Keratinocyte (primary cell): ENCODE measurements at regions not wholly inside any gene's neighbourhood (a gene's known extent, or its start where the extent isn't known, plus 50 kb on each side); places are given as distances from the start of the nearest gene placed in this dataset.

ENCODE experiments used
- DNase-seq: peaks from one replicate; pipeline ENCODE4 v3.0.0-alpha.2; 2011; ENCODE audit warnings: low read depth, missing footprints, low spot score
- FAIRE-seq: peaks from 2 replicates; lab custom pipeline; 2011; peaks lifted over from hg19 to GRCh38; lab: Jason Lieb, UNC
- H2AFZ ChIP-seq: 2 replicates; pipeline ENCODE4 v1.6.0; 2012; ENCODE audit warnings: low read length, control low read depth, inconsistent platforms; ENCODE audit not compliant: control insufficient read depth
- H3K27ac ChIP-seq: 2 replicates; pipeline ENCODE4 v1.5.1; 2011; ENCODE audit warnings: low read length; ENCODE audit not compliant: control insufficient read depth, insufficient read depth
- H3K27me3 ChIP-seq: 3 replicates; pipeline ENCODE4 v1.6.0; 2011; ENCODE audit warnings: low read length; ENCODE audit not compliant: control insufficient read depth, insufficient read depth; ENCODE audit errors: extremely low read depth
- H3K36me3 ChIP-seq, 2 experiments: 2 replicates in 1 of 2; 3 replicates in 1 of 2; pipeline ENCODE4 v1.5.1; 2011; ENCODE audit warnings: low read length in 2 of 2, mild to moderate bottlenecking in 1 of 2; ENCODE audit not compliant: control insufficient read depth in 2 of 2, insufficient read depth in 2 of 2; ENCODE audit errors: extremely low read depth in 1 of 2
- H3K4me1 ChIP-seq: 3 replicates; pipeline ENCODE4 v1.5.1; 2011; ENCODE audit warnings: low read length; ENCODE audit not compliant: control insufficient read depth, insufficient read depth; ENCODE audit errors: extremely low read depth
- H3K4me2 ChIP-seq: 3 replicates; pipeline ENCODE4 v1.6.0; 2011; ENCODE audit warnings: low read depth, low read length; ENCODE audit not compliant: control insufficient read depth, insufficient read depth; ENCODE audit errors: extremely low read depth
- H3K4me3 ChIP-seq, 3 experiments: fragments of 200-600 bp in 1 of 3; sonication (generic) in 1 of 3; 2 replicates in 2 of 3; 3 replicates in 1 of 3; pipeline ENCODE4 v1.5.1; 2011 to 2016; ENCODE audit warnings: low read length in 3 of 3, mild to moderate bottlenecking in 3 of 3, control low read depth in 2 of 3, inconsistent platforms in 1 of 3, low read depth in 1 of 3, mixed read lengths in 1 of 3, mixed run types in 1 of 3, moderate library complexity in 1 of 3; ENCODE audit not compliant: control insufficient read depth in 2 of 3, insufficient read depth in 2 of 3; ENCODE audit errors: extremely low read depth in 1 of 3
- H3K79me2 ChIP-seq: 2 replicates; pipeline ENCODE4 v1.6.0; 2012; ENCODE audit warnings: low read length; ENCODE audit not compliant: control insufficient read depth, insufficient read depth
- H3K9ac ChIP-seq: 3 replicates; pipeline ENCODE4 v1.6.0; 2011; ENCODE audit warnings: low read length; ENCODE audit not compliant: control insufficient read depth, insufficient read depth; ENCODE audit errors: extremely low read depth
- H3K9me1 ChIP-seq: 3 replicates; pipeline ENCODE4 v1.6.0; 2011; ENCODE audit warnings: low read length; ENCODE audit not compliant: control insufficient read depth, insufficient read depth; ENCODE audit errors: extremely low read depth
- H3K9me3 ChIP-seq: 2 replicates; pipeline ENCODE4 v1.5.1; 2012; ENCODE audit warnings: low read depth, low read length; ENCODE audit not compliant: control insufficient read depth
- H4K20me1 ChIP-seq: 3 replicates; pipeline ENCODE4 v1.6.0; 2011; ENCODE audit warnings: low read length; ENCODE audit not compliant: control insufficient read depth, insufficient read depth; ENCODE audit errors: extremely low read depth
- dilution Hi-C: fragments of 300-500 bp; cut with MboI; formaldehyde crosslinking; loops from one replicate; pipeline ENCODE4 v1.7.0; 2020; ENCODE audit warnings: low sequenced_read_pairs; ENCODE audit not compliant: extremely low pct_ligation_motif_present
- TF ChIP-seq, protein P1 (sequence below), 3 experiments: IDR thresholded peaks in 1 of 3; conservative IDR thresholded peaks in 1 of 3; optimal IDR thresholded peaks in 1 of 3; 2 replicates in 2 of 3; 3 replicates in 1 of 3; pipeline versions ENCODE3 to v1.5.1; 2011; ENCODE audit warnings: low read length in 3 of 3, mild to moderate bottlenecking in 3 of 3, moderate library complexity in 2 of 3, control low read depth in 1 of 3, inconsistent platforms in 1 of 3; ENCODE audit not compliant: insufficient read depth in 2 of 3; ENCODE audit errors: extremely low read depth in 1 of 3

DNA sequence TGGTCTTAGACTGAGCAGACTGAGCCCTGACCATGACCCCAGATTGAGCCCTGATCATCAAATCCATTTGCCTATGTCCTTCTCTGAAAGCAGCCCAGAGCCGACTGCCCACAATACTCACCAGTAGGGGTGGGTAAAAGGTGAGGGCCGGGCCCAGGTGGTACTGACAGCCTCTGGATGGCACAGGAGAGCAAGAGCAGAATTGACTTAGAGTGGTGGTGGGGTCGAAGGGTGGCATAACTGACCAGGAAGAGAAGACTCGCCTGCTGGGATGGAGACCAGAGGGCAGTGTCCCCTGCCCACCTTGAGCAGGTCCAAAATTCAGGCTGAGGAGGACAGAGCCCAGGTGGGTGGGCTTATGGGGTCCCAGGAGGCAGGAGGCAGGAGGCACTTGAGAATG, 161.3 kb upstream of the POU3F1 start:
- Histone ChIP-seq H3K9me3 (no peaks in the 10 kb centered on the region), H3K9ac (no peak overlapping the region), H4K20me1 (no peaks in the 10 kb centered on the region), H2AFZ (no peak overlapping the region), H3K4me2 (no peak overlapping the region), H3K4me3 (no peak overlapping the region), H3K9me1 (no peaks in the 10 kb centered on the region), H3K36me3 (no peaks in the 10 kb centered on the region), H3K27me3 (no peaks in the 10 kb centered on the region), H3K4me1 (no peaks in the 10 kb centered on the region), H3K27ac (no peak overlapping the region), H3K79me2 (no peaks in the 10 kb centered on the region)
- TF ChIP-seq, protein P1, sequence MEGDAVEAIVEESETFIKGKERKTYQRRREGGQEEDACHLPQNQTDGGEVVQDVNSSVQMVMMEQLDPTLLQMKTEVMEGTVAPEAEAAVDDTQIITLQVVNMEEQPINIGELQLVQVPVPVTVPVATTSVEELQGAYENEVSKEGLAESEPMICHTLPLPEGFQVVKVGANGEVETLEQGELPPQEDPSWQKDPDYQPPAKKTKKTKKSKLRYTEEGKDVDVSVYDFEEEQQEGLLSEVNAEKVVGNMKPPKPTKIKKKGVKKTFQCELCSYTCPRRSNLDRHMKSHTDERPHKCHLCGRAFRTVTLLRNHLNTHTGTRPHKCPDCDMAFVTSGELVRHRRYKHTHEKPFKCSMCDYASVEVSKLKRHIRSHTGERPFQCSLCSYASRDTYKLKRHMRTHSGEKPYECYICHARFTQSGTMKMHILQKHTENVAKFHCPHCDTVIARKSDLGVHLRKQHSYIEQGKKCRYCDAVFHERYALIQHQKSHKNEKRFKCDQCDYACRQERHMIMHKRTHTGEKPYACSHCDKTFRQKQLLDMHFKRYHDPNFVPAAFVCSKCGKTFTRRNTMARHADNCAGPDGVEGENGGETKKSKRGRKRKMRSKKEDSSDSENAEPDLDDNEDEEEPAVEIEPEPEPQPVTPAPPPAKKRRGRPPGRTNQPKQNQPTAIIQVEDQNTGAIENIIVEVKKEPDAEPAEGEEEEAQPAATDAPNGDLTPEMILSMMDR (optimal IDR thresholded peaks at IDR 0.05 in 1 of 3, IDR thresholded peaks at IDR 0.05 in 1 of 3, conservative IDR thresholded peaks at IDR 0.05 in 1 of 3; ENCODE audit: extremely low read depth in 1 of 3, insufficient read depth in 2 of 3, low read length in 3 of 3): no peak
- dilution Hi-C loops: no loop called here
- DNase-seq: no peak
- FAIRE-seq: no peak

DNA sequence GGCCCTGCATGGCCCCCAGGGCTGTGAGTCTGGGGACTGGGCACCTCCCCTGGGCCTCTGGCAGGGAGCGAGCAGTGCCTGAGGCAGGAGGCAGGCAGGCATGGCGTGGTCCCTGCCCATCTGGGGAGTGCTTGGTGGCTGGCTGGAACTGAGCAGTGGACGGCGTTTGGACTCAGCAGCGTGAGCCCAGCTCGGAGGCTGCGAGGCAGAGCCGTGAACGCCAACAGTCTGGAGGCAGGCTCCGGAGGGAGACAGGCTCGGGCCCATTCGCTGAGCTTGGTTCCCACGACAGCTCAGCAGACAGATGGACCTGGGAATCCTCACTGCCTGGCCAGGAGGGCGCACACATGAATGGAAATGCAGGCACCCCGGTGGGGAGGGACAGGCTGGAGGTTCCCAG, 160.7 kb upstream of the POU3F1 start:
- FAIRE-seq (no peak), DNase-seq (no peak)
- no peaks in the 10 kb centered on the region for H3K9me1 ChIP-seq
- H3K4me3 ChIP-seq: no peak overlapping the region
- no peaks in the 10 kb centered on the region for H3K36me3 ChIP-seq
- no peak overlapping the region for H3K27ac ChIP-seq
- no peak overlapping the region for H2AFZ ChIP-seq
- H3K9me3 ChIP-seq: no peaks in the 10 kb centered on the region
- H3K4me2 ChIP-seq: no peak overlapping the region
- no peak overlapping the region for H3K9ac ChIP-seq
- H3K27me3 ChIP-seq: no peaks in the 10 kb centered on the region
- H4K20me1 ChIP-seq: no peaks in the 10 kb centered on the region
- TF ChIP-seq, protein P1 (optimal IDR thresholded peaks at IDR 0.05 in 1 of 3, IDR thresholded peaks at IDR 0.05 in 1 of 3, conservative IDR thresholded peaks at IDR 0.05 in 1 of 3; ENCODE audit: extremely low read depth in 1 of 3, insufficient read depth in 2 of 3, low read length in 3 of 3): no peak
- H3K79me2 ChIP-seq: no peaks in the 10 kb centered on the region
- H3K4me1 ChIP-seq: no peaks in the 10 kb centered on the region
- dilution Hi-C loops: no loop called here
